GM23248 (cell line): ENCODE measurements at regions not wholly inside any gene's neighbourhood (a gene's known extent, or its start where the extent isn't known, plus 50 kb on each side); places are given as distances from the start of the nearest gene placed in this dataset.

Source experiments
- EZH2 ChIP-seq: fragments of 200-600 bp; sonication (generic); IDR thresholded peaks from 2 replicates; pipeline ENCODE4 v1.6.1; 2018; ENCODE audit warnings: antibody characterized with exemption, mild to moderate bottlenecking; ENCODE audit not compliant: insufficient read depth, poor library complexity, severe bottlenecking
- EZH2phosphoT487 ChIP-seq: fragments of 200-600 bp; sonication (generic); IDR thresholded peaks from 2 replicates; pipeline ENCODE4 v1.6.1; 2018; ENCODE audit warnings: antibody characterized with exemption, moderate library complexity, mild to moderate bottlenecking, low read depth; ENCODE audit not compliant: insufficient read depth

GRCh38 chr18:41703744-41704530, 251.1 kb upstream of the PIK3C3 start:
- TF ChIP-seq EZH2 (no peak), EZH2phosphoT487 (no peak)
